GM19043 (cell line): ENCODE measurements at regions not wholly inside any gene's neighbourhood (a gene's known extent, or its start where the extent isn't known, plus 50 kb on each side); places are given as distances from the start of the nearest gene placed in this dataset.

Experiments used
- ATAC-seq: cut with Tn5 transposase; IDR thresholded peaks from one replicate; pipeline ENCODE4 v1.9.1; 2021; ENCODE audit warnings: low read depth; ENCODE audit not compliant: unreplicated experiment

- ATAC-seq: no peak
Measured at GRCh38 chr2:118479020-118479419, 368.4 kb downstream of the EN1 start.

GRCh38 chr2:118477111-118477862 lies 370.2 kb downstream of the EN1 start:
- ATAC-seq: no peak

DNA sequence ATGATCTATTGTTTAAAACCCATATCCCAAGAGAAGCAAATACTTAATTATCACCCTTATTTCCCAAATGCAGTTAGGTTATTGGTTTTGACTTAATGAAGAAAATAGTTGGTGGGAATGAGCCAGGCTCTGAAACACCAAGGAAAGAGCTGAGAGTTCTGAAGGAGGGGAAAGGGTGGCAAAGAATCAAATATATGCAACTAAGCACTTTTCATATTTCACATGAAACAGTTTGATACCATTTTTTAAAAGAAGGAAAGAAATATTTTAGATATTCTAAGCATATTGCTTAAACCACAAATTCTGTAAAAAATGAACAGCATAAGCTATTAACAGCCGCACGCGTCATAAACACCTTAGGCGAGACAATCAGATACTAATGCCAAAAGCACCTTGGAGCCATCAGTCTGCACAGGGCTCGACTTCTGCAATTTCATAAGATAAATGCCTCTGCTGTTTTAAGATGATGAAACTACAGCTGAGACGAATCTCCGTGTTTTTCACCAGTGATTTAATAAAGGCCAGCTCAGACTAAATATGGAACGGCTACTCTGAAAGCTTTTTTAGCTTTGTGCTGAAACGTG lies 371.7 kb downstream of the EN1 start:
- ATAC-seq: no peak

- no peak for ATAC-seq
Measured at GRCh38 chr2:118474541-118474920, 372.9 kb downstream of the EN1 start.

- no peak for ATAC-seq
Measured at GRCh38 chr2:118473846-118474540, 373.5 kb downstream of the EN1 start.

- no peak for ATAC-seq
Measured at GRCh38 chr2:118473241-118473640, 374.2 kb downstream of the EN1 start.

GRCh38 chr2:118470297-118470696 lies 377.2 kb downstream of the EN1 start:
- ATAC-seq: no peak

DNA sequence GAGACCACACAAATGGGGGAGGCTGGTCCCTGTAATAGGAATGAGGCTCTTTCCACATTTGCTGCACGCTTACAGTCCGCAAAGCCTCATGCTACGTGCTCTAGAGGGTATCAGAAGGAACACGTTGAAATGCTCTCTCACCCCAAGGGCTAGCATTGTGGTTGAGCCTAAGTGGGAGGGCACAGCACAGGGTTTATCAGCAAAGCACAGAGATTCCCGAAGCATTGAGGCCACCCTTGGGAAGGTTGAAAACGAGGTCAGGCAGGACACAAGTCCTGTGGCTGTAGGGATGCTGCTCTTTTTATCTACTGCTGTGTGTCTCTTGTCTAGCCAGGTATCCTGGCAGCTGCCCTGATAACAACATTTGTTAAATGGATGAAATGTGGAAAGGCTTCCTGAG lies 378.3 kb downstream of the EN1 start:
- no peak for ATAC-seq

GRCh38 chr2:118464546-118465265 lies 376.4 kb downstream of the INSIG2 start:
- no peak for ATAC-seq

- ATAC-seq: no peak
Measured at GRCh38 chr2:118464046-118464445, 375.8 kb downstream of the INSIG2 start.

- no peak for ATAC-seq
Measured at GRCh38 chr2:118460425-118460824, 372.2 kb downstream of the INSIG2 start.

DNA sequence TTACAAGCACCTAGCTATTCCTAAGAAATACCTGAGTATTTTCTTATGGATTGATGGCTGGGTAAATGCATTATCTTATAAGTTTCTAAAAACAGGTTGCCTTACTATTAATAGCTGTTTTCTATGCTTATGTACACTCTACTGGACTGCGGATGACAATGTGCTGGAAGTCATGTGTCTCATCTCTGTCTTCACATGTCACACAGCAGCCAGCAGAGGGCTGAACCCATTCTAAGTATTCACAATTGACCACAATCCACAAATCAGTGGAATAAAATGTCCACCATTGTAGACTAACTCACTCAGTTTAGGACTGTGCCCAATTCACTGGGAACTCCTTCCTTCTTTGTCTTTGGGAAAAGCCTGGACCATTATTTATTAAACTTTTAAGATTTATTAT lies 371.2 kb downstream of the INSIG2 start:
- no peak for ATAC-seq

DNA sequence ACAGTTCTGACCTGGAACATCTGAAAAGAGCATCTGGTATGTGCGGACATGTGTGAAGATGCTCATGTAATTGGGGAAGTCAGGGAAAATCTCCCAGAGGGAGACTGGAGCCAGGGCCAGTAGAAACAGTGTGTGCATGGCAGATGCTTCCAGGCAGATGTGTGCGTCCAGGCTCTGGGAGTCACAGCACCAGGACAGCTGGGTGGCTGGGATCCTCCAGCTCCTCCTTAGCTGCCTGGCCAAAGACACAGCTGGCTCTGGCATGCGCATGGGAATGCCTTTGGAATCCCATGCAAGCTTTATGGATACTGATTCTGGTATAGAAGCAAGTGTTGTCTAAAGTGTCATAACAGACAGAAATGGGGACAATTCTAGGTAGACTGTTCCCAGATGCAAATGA lies 369.7 kb downstream of the INSIG2 start:
- no peak for ATAC-seq

GRCh38 chr2:118449401-118449800 lies 361.1 kb downstream of the INSIG2 start:
- ATAC-seq: no peak

DNA sequence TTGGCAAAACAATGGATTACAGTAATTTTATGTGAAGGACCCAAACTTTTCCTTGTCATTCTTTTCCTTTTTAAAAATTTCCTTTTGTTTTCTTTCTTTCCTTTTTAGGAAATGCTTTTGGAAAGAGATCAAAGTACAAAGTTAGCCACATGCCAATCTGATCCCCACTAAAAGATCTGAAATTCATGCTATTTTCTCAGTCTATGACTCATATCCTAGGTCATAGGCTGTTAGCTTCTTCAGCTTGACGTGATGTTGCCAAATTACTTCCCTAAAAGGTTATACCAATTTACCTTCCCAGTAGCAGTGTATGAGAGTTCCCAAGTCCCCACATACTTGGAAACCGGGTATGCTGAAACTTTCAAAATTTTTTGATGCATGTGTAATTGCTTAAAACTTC lies 355.3 kb downstream of the INSIG2 start:
- ATAC-seq: no peak

DNA sequence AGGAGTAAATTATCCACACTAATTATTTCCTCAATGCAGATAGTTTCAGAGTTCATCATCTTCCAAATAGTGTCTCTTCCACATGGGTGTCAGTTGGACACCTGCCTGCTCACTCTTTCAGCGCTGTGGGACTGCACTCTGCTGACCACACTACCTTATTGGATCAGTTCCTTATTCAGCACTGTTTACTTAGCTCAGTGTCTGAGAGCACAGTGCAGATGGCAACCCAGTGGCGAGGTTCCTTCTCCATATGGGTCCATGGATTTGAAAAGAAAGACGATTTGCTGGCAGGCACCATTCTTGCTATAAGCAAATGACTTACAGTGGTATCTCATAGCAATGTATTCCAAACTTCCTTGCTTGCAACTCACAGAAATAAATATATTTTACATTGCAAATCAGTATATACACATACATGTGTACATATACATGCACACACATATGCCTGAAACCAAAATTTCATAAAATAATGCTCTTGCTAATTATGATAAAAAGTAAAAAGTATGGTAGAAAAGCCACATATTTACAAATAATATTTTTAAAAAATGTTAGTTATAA lies 354.8 kb downstream of the INSIG2 start:
- ATAC-seq: no peak

GRCh38 chr2:118442046-118442445 lies 353.8 kb downstream of the INSIG2 start:
- no peak for ATAC-seq

- no peak for ATAC-seq
Measured at GRCh38 chr2:118440404-118441098, 352.3 kb downstream of the INSIG2 start.

DNA sequence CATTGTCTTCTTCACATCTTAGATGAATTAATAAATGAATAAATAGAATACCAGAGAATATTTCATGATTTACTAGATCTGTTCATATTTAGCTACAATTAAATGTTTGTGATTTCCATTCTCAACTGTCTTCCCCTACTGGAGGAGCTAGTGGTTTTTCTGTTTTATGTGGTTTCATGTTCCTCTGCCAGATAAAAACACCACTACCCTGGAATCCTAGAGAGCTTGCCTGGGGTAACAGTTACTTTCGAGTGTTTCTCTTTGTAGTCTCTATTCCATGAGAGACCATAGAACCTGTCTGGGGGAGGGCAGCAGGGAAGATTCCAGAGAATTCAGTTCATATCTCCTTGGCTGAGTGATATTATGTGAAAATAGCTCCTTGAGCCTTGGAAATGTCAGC lies 349.2 kb downstream of the INSIG2 start:
- no peak for ATAC-seq

GRCh38 chr2:118431997-118432396 lies 343.7 kb downstream of the INSIG2 start:
- ATAC-seq: no peak
